ENCODE measurements at regions not wholly inside any gene's neighbourhood (a gene's known extent, or its start where the extent isn't known, plus 50 kb on each side); places are given as distances from the start of the nearest gene placed in this dataset.
"Not testable (repeated sequence)": the region's sequence is repeated elsewhere in the genome, so short reads cannot be mapped to it uniquely, and the experiment has no call there.

DNA sequence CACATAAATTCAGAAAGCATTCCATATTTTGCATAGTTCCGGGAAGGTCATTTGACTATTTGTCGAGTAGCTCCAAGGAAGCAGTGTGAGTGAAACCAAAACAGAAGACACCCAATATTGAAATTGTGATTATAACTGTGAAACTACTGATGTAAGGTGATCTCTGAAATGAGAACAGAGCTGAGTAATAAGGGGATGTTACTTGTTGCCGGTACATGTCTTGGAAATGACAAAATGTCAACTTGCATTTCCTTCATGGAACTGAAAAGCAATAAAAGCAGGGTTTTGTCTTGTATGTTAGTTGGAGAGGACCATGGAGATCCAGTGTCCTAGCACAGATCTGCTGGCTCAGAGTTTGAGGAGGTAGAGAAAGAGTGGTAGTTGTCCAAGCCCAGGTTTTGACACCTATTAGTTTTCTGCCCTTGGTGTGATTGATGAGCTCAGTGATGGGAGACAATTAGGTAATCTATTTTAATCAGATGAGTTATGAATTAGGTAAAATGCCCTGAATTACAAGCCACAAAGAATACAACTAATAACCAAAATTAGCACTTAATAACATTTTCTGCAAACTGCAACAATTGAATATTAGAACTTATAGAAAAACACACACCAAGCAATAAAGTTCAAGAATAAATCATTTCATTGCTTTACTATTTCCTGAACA, 58.7 kb upstream of the ZNF519 start:
- not testable (repeated sequence) for DNase-seq

DNA sequence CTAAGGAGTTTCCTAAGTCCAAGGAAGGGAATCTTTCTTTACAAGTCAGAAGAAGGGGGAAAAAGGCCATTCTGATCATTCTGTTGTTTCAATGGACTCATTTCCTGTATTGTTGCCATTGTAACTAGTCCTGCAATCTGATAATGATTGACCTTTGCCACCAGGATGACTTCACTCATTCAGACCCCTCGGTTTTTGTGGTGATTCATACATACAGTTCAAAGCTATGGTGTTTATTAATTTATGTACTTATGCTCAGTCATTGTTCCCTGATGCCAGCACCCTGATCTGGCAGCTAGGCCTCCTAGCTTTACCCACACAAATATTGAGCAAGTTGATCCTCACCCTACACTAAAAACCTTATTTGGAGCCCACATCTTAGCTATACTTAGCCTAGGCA, 57.6 kb upstream of the ZNF519 start:
- no peak for DNase-seq

DNA sequence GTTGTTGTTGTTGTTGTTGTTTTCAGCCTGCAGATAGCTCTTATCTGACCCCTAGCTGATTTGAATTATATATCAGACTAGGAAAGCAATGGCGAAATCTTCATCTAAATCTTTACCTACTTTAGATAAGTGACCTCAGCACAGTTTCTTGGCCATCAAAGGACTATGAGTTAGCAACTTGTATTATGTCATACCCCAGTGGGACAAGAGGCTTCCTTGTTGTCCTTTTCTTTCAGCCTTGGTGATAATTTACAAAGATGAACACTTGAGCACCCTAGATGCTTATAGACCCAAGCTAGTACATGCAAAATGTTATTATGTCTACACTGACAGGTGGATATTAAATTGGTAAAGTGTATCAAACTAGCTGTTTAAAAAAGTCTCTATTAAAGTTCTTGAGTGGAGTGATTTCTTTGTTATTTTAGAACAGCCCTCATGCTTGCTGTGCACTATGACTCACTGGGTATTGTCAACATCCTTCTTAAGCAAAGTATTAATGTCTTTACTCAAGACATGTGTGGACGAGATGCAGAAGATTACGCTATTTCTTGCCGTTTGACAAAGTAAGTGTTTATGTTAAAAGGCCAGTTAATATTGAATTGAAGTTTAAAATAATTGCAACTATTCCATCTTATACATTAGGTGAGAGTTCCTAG, 56.6 kb upstream of the ZNF519 start:
- not testable (repeated sequence) for DNase-seq

Data from amygdala (tissue), 56 donors.